Type B pancreatic cell (in vitro differentiated cells): ENCODE measurements at regions not wholly inside any gene's neighbourhood (a gene's known extent, or its start where the extent isn't known, plus 50 kb on each side); places are given as distances from the start of the nearest gene placed in this dataset.

Experiments used
- DNase-seq: peaks from one replicate; pipeline ENCODE4 v3.0.0; 2021; ENCODE audit warnings: mixed read lengths; ENCODE audit not compliant: unreplicated experiment; ENCODE audit errors: extremely low spot score
- H3K27ac Mint-ChIP-seq: 2 replicates; pipeline ENCODE4 v1.8.0; 2021; ENCODE audit warnings: mild to moderate bottlenecking, mixed read lengths
- H3K27me3 Mint-ChIP-seq: 2 replicates; pipeline ENCODE4 v1.8.0; 2021; ENCODE audit warnings: mixed read lengths
- H3K36me3 Mint-ChIP-seq: 2 replicates; pipeline ENCODE4 v1.8.0; 2021; ENCODE audit warnings: mixed read lengths
- H3K4me1 Mint-ChIP-seq: one replicate; pipeline ENCODE4 v1.8.0; 2021; ENCODE audit warnings: mixed read lengths; ENCODE audit not compliant: unreplicated experiment
- H3K4me3 Mint-ChIP-seq: 2 replicates; pipeline ENCODE4 v1.8.0; 2021; ENCODE audit warnings: mild to moderate bottlenecking, mixed read lengths
- H3K9me3 Mint-ChIP-seq: 2 replicates; pipeline ENCODE4 v1.8.0; 2021; ENCODE audit warnings: mixed read lengths
- TF ChIP-seq, protein P1 (sequence below): fragments of 200-600 bp; sonication (generic); conservative IDR thresholded peaks from 2 replicates; pipeline ENCODE4 v1.5.0; 2021; ENCODE audit warnings: antibody characterized with exemption, mild to moderate bottlenecking

DNA sequence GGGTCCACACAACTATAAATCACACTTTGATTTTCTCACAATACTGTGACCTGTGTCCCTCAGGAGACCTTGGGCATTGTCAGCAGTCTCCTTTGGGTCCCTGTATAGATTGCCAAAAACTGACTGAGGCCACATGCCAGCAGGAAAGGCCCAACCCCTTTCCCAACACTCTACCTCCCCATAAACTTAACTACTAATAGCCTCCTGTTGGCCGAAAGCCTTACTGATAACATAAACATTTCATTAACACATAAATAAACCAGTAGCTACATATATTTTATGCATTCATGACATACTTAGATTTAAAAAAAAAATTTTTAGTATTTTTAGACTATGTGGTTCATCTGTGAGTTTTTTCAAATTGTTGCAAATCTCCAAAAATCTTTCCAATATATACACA is 153.5 kb downstream of the ARL4C start:
- Mint-ChIP-seq H3K27me3 (no peaks in the 10 kb centered on the region), H3K9me3 (peaks cover 4% of the 10 kb centered on the region), H3K27ac (no peak overlapping the region), H3K4me3 (no peak overlapping the region), H3K36me3 (no peaks in the 10 kb centered on the region), H3K4me1 (peaks cover 15% of the 10 kb centered on the region)
- TF ChIP-seq, protein P1, sequence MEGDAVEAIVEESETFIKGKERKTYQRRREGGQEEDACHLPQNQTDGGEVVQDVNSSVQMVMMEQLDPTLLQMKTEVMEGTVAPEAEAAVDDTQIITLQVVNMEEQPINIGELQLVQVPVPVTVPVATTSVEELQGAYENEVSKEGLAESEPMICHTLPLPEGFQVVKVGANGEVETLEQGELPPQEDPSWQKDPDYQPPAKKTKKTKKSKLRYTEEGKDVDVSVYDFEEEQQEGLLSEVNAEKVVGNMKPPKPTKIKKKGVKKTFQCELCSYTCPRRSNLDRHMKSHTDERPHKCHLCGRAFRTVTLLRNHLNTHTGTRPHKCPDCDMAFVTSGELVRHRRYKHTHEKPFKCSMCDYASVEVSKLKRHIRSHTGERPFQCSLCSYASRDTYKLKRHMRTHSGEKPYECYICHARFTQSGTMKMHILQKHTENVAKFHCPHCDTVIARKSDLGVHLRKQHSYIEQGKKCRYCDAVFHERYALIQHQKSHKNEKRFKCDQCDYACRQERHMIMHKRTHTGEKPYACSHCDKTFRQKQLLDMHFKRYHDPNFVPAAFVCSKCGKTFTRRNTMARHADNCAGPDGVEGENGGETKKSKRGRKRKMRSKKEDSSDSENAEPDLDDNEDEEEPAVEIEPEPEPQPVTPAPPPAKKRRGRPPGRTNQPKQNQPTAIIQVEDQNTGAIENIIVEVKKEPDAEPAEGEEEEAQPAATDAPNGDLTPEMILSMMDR = no peak
- no peak for DNase-seq

- no peak for DNase-seq
- Mint-ChIP-seq H3K9me3 (peaks cover 4% of the 10 kb centered on the region), H3K27me3 (no peaks in the 10 kb centered on the region), H3K27ac (no peak overlapping the region), H3K36me3 (no peaks in the 10 kb centered on the region), H3K4me3 (no peak overlapping the region), H3K4me1 (peaks cover 15% of the 10 kb centered on the region)
- TF ChIP-seq, protein P1 = no peak
Measured at GRCh38 chr2:234341306-234341985, 155.4 kb downstream of the ARL4C start.

- Mint-ChIP-seq H3K27ac (no peak overlapping the region), H3K36me3 (no peaks in the 10 kb centered on the region), H3K9me3 (peaks cover 4% of the 10 kb centered on the region)
Measured at GRCh38 chr2:234339501-234339900, 157.4 kb downstream of the ARL4C start.

DNA sequence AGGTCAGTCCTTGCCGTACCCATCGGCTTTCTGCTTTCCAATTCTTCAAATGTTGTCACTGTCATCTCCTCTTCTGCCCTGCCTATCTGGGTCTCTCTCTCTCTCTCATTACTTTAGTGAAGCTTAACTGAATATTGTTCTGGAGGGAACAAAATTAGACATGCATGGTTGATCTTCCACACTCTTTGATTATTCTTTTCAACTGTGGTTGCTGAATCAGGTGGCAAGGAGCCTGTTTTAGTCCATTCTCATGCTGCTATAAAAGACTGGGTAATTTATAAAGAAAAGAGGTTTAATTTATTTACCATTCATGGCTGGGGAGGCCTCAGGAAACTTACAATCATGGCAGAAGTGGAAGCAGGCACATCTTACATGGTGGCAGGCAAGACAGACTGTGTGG is 157.9 kb downstream of the ARL4C start:
- TF ChIP-seq, protein P1 = no peak
- Mint-ChIP-seq H3K9me3 (peaks cover 4% of the 10 kb centered on the region), H3K36me3 (no peaks in the 10 kb centered on the region), H3K4me1 (peaks cover 17% of the 10 kb centered on the region), H3K4me3 (no peak overlapping the region), H3K27me3 (no peaks in the 10 kb centered on the region), H3K27ac (no peak overlapping the region)
- no peak for DNase-seq

More at GRCh38 chr2:234339501-234339900, 157.4 kb downstream of the ARL4C start:
- no peak overlapping the region for H3K4me3 Mint-ChIP-seq
- no peaks in the 10 kb centered on the region for H3K27me3 Mint-ChIP-seq
- TF ChIP-seq, protein P1 = no peak
- DNase-seq = no peak
- H3K4me1 Mint-ChIP-seq = peaks cover 16% of the 10 kb centered on the region

DNA sequence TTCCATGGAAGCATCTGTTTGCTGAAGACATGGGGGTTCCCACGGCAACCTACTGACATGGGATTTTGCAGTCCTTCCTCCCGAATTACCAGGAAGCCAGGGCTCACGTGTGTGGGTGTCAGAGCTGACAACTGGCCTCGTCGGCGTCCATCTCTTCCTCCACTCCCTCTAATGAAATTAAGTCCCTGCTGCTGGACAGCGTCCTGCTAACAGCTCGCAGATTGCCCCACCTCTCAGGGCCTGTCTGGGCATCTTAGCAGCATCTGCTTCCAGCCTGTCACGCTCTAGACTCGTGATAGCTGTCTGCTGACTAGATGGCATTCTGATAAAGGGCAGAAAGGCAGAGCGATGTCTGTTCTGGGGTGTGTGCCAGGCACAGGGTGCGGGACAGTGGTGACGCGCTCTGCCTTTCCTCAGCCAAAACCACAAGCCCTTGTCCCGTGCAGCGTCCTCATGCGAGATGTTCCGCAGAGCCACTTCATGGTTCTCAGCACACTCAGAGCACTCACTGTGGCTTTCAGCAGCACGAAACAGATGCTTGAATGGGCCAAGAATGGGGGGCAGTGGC is 161.1 kb downstream of the ARL4C start:
- H3K27ac Mint-ChIP-seq = no peak overlapping the region

More for the DNA sequence above, 161.1 kb downstream of the ARL4C start:
- DNase-seq = no peak
- Mint-ChIP-seq H3K4me3 (no peak overlapping the region), H3K27me3 (no peaks in the 10 kb centered on the region), H3K36me3 (no peaks in the 10 kb centered on the region), H3K4me1 (peaks cover 31% of the 10 kb centered on the region), H3K9me3 (peaks cover 4% of the 10 kb centered on the region)
- TF ChIP-seq, protein P1 = no peak
